Hematopoietic multipotent progenitor cell treated with erythropoietin and hydrocortisone succinate and interleukin-3 and kit ligand, for 6 days (in vitro differentiated cells): ENCODE measurements at regions not wholly inside any gene's neighbourhood (a gene's known extent, or its start where the extent isn't known, plus 50 kb on each side); places are given as distances from the start of the nearest gene placed in this dataset.
A peak's percentile ranks its signal among the peaks of the same experiment; 100 is the strongest.
"Not testable (repeated sequence)": the region's sequence is repeated elsewhere in the genome, so short reads cannot be mapped to it uniquely, and the experiment has no call there.

Experiments
- DNase-seq: peaks from one replicate; pipeline ENCODE4 v3.0.0-alpha.2; 2015

GRCh38 chr3:171548917-171549316 lies 88.7 kb upstream of the TNIK start:
- DNase-seq, result no peak

GRCh38 chr3:171543759-171544300 lies 83.6 kb upstream of the TNIK start:
- no peak for DNase-seq

GRCh38 chr3:171542976-171543375 lies 82.8 kb upstream of the TNIK start:
- DNase-seq, result no peak

GRCh38 chr3:171541647-171542046 lies 81.4 kb upstream of the TNIK start:
- no peak for DNase-seq

GRCh38 chr3:171541181-171541580 lies 81.0 kb upstream of the TNIK start:
- no peak for DNase-seq

- no peak for DNase-seq
Measured at GRCh38 chr3:171535799-171536198, 75.6 kb upstream of the TNIK start.

GRCh38 chr3:171535133-171535532 lies 74.9 kb upstream of the TNIK start:
- no peak for DNase-seq

GRCh38 chr3:171533702-171534101 lies 73.5 kb upstream of the TNIK start:
- DNase-seq, result no peak

- DNase-seq, result no peak
Measured at GRCh38 chr3:171532294-171532693, 72.1 kb upstream of the TNIK start.

- DNase-seq, result no peak
Measured at GRCh38 chr3:171531716-171532115, 71.5 kb upstream of the TNIK start.

GRCh38 chr3:171528102-171528501 lies 67.9 kb upstream of the TNIK start:
- DNase-seq, result no peak

- no peak for DNase-seq
Measured at GRCh38 chr3:171526869-171527268, 66.7 kb upstream of the TNIK start.

GRCh38 chr3:171526146-171526545 lies 65.9 kb upstream of the TNIK start:
- no peak for DNase-seq

- DNase-seq, result no peak
Measured at GRCh38 chr3:171525437-171525836, 65.2 kb upstream of the TNIK start.

GRCh38 chr3:171524921-171525310 lies 64.7 kb upstream of the TNIK start:
- no peak for DNase-seq

- DNase-seq, result no peak
Measured at GRCh38 chr3:171522651-171523050, 62.4 kb upstream of the TNIK start.

GRCh38 chr3:171519423-171519822 lies 59.2 kb upstream of the TNIK start:
- DNase-seq, result not testable (repeated sequence)

GRCh38 chr3:171516765-171517164 lies 56.6 kb upstream of the TNIK start:
- peak; percentile 51 for DNase-seq

GRCh38 chr3:171514466-171514865 lies 54.3 kb upstream of the TNIK start:
- peak; percentile 44 for DNase-seq

GRCh38 chr3:171511450-171511849 lies 51.2 kb upstream of the TNIK start:
- DNase-seq, result peak; percentile 70
